AG09319 (cell line): ENCODE measurements at regions not wholly inside any gene's neighbourhood (a gene's known extent, or its start where the extent isn't known, plus 50 kb on each side); places are given as distances from the start of the nearest gene placed in this dataset.
"Not testable (repeated sequence)": the region's sequence is repeated elsewhere in the genome, so short reads cannot be mapped to it uniquely, and the experiment has no call there.

ENCODE experiments used
- DNase-seq: peaks from one replicate; pipeline ENCODE4 v3.0.0-alpha.2; 2010; ENCODE audit warnings: low read depth; ENCODE audit errors: extremely low read depth
- TF ChIP-seq, protein P1 (sequence below): IDR thresholded peaks from 2 replicates; pipeline ENCODE4 v1.5.1; 2011; ENCODE audit warnings: low read depth, mild to moderate bottlenecking, inconsistent platforms, low read length, moderate library complexity

GRCh38 chr17:14575471-14575953, 274.6 kb downstream of the HS3ST3B1 start:
- DNase-seq: peak; percentile 15
- TF ChIP-seq, protein P1, sequence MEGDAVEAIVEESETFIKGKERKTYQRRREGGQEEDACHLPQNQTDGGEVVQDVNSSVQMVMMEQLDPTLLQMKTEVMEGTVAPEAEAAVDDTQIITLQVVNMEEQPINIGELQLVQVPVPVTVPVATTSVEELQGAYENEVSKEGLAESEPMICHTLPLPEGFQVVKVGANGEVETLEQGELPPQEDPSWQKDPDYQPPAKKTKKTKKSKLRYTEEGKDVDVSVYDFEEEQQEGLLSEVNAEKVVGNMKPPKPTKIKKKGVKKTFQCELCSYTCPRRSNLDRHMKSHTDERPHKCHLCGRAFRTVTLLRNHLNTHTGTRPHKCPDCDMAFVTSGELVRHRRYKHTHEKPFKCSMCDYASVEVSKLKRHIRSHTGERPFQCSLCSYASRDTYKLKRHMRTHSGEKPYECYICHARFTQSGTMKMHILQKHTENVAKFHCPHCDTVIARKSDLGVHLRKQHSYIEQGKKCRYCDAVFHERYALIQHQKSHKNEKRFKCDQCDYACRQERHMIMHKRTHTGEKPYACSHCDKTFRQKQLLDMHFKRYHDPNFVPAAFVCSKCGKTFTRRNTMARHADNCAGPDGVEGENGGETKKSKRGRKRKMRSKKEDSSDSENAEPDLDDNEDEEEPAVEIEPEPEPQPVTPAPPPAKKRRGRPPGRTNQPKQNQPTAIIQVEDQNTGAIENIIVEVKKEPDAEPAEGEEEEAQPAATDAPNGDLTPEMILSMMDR: no peak

- DNase-seq: not testable (repeated sequence)
Observed at GRCh38 chr17:14560325-14560724, 259.4 kb downstream of the HS3ST3B1 start.

GRCh38 chr17:14559264-14560119, 258.6 kb downstream of the HS3ST3B1 start:
- no peak for DNase-seq
- TF ChIP-seq, protein P1: no peak

DNA sequence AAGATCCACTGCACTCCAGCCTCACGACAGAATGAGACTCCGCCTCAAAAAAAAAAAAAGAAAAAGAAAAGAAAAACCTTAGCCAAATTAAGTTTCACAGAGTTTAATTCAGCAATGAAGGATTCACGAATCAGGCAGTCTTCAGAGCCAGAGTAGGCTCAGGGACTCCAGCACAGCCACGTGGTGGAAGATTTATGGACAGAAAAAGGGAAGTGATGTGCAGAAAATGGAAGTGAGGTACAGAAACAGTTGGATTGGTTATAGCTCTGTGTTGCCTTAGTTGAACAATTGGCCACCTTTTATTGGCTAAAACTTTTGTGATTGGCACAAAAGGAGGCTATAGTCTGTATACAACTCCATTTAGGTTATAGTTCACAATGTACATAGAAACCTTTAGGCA, 256.6 kb downstream of the HS3ST3B1 start:
- DNase-seq: no peak
- TF ChIP-seq, protein P1: no peak

DNA sequence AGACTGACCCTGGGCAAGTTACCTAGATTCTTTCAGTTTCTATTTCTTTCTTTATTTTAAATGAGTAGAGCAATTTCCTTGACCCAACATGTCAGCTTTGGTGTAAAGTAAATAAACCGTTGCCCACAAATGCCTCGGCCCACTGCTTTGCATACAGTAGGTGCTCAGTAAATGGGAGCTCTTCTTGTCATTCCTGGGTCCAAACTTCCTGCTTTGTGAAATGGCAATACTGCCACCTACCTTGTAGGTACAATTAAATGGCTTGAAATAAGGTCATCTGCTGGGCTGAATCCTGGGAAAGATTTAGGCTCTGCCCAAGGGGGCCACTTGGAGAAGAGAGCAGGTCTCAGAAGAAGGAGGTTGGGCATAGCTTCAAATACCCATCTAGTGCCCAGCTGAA, 253.0 kb downstream of the HS3ST3B1 start:
- TF ChIP-seq, protein P1: no peak
- DNase-seq: no peak

DNA sequence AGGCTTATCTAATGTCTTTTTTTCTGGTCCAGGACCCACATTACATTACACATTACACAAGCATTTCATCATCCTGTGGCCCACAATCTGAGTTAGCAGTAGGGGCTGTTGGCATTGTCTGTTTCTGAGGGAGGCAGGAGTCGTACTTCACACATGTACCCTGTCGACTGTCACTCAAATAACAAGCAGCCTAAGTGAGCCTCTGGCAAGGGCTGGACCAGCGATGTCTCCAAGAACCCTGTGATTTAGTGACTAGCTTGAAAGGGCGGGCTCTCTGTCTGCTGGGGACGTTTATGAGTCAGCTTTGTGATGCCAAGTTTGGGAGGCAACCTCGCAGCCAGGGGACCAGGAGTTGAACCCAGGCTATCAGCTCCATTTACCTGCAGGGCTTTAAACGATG, 251.4 kb downstream of the HS3ST3B1 start:
- TF ChIP-seq, protein P1: no peak
- DNase-seq: no peak

DNA sequence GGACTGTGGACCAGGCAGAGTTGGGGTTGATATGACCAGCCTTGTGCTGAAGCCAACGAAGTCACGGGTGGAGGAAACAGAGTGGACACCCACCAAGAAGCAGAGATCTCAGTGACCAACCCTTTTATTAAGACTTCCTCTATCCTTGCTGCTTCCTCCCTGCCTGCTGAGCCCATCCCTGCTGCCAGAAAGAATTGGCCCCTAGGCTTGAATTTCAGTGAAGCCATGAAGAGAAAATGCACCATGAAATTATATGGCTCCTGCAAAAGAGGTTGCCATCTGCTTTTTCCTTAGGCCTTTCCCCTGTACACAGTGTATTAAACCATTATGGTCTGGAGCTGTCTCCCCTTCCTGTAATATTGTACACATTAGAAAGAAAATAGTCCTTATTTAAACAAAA, 246.7 kb downstream of the HS3ST3B1 start:
- TF ChIP-seq, protein P1: no peak
- DNase-seq: no peak

GRCh38 chr17:14547016-14547415, 246.1 kb downstream of the HS3ST3B1 start:
- no peak for DNase-seq
- TF ChIP-seq, protein P1: no peak
